PC-9 (cell line): ENCODE measurements at regions not wholly inside any gene's neighbourhood (a gene's known extent, or its start where the extent isn't known, plus 50 kb on each side); places are given as distances from the start of the nearest gene placed in this dataset.

Experiments used
- BruUV-seq: library from RNA; stranded (reverse); fragments of 400-500 nt; replicated peaks from 2 replicates; lab custom pipeline; 2021; lab: Mats Ljungman, UMichigan
- CTCF ChIA-PET: fragments of 300-600 bp; sonication (Branson Sonifier 250); formaldehyde crosslinking; loops from one replicate; lab custom pipeline; 2022; ENCODE audit warnings: antibody characterized with exemption; lab: Charles Lee
- POLR2A ChIA-PET: fragments of 300-600 bp; sonication (Branson Sonifier 250); formaldehyde crosslinking; loops from one replicate; lab custom pipeline; 2022; ENCODE audit warnings: antibody characterized with exemption; ENCODE audit not compliant: unreplicated experiment; lab: Charles Lee
- DNase-seq, 2 experiments: peaks; one replicate each; pipeline versions ENCODE4 v3.0.0 to v3.0.0-alpha.2; 2015 to 2022; ENCODE audit warnings: mixed read lengths in 1 of 2
- H2AFZ ChIP-seq: fragments of 200-600 bp; sonication (generic); 2 replicates; pipeline ENCODE4 v1.8.1; 2017; ENCODE audit warnings: antibody characterized with exemption
- H3F3A ChIP-seq: fragments of 200-600 bp; sonication (generic); 2 replicates; pipeline ENCODE4 v1.8.1; 2017; ENCODE audit warnings: antibody characterized with exemption, mild to moderate bottlenecking, low read depth; ENCODE audit not compliant: insufficient read depth
- H3K27ac ChIP-seq: fragments of 200-600 bp; sonication (generic); 2 replicates; pipeline ENCODE4 v1.6.1; 2016; ENCODE audit warnings: mixed run types
- H3K27me3 ChIP-seq: fragments of 200-600 bp; sonication (generic); 2 replicates; pipeline ENCODE4 v1.6.1; 2016; ENCODE audit warnings: low read depth, mixed run types; ENCODE audit not compliant: insufficient read depth
- H3K36me3 ChIP-seq: fragments of 200-600 bp; sonication (generic); 2 replicates; pipeline ENCODE4 v1.6.1; 2016; ENCODE audit warnings: low read depth, mixed run types
- H3K4me1 ChIP-seq: fragments of 200-600 bp; sonication (generic); replicated peaks from 2 replicates; pipeline ENCODE4 v1.6.1; 2016; ENCODE audit warnings: mixed run types; ENCODE audit not compliant: insufficient read depth
- H3K4me2 ChIP-seq: fragments of 200-600 bp; sonication (generic); 2 replicates; pipeline ENCODE4 v1.6.1; 2017; ENCODE audit warnings: mixed run types
- H3K4me3 ChIP-seq: fragments of 200-600 bp; sonication (generic); 2 replicates; pipeline ENCODE4 v1.6.1; 2016; ENCODE audit warnings: mixed run types
- H3K79me2 ChIP-seq: fragments of 200-600 bp; sonication (generic); 2 replicates; pipeline ENCODE4 v1.6.1; 2017; ENCODE audit warnings: low read depth, mixed run types
- H3K9me2 ChIP-seq: fragments of 200-600 bp; sonication (generic); 2 replicates; pipeline ENCODE4 v1.8.1; 2017; ENCODE audit warnings: mild to moderate bottlenecking; ENCODE audit not compliant: insufficient read depth
- H3K9me3 ChIP-seq: fragments of 200-600 bp; sonication (generic); 2 replicates; pipeline ENCODE4 v1.8.1; 2016; ENCODE audit warnings: low read depth; ENCODE audit not compliant: insufficient read depth
- H4K20me1 ChIP-seq: fragments of 200-600 bp; sonication (generic); 2 replicates; pipeline ENCODE4 v1.8.1; 2017; ENCODE audit not compliant: insufficient read depth
- CTCF ChIP-seq: fragments of 200-600 bp; sonication (generic); conservative IDR thresholded peaks from 2 replicates; pipeline ENCODE4 v1.6.1; 2017; ENCODE audit warnings: mixed run types, antibody characterized with exemption, mild to moderate bottlenecking, moderate library complexity
- EZH2 ChIP-seq: fragments of 200-600 bp; sonication (generic); IDR thresholded peaks from 2 replicates; pipeline ENCODE4 v1.8.0; 2017; ENCODE audit warnings: antibody characterized with exemption, low read depth
- intact Hi-C: fragments of 100-400 bp; cut with micrococcal nuclease; formaldehyde crosslinking; loops from one replicate; pipeline ENCODE4 v1.10.0; 2022; ENCODE audit not compliant: unreplicated experiment

GRCh38 chr2:172329416-172329773, 98.0 kb upstream of the ITGA6 start:
- Histone ChIP-seq H3K9me3 (no peaks in the 10 kb centered on the region), H3K9me2 (no peaks in the 10 kb centered on the region), H3K4me3 (no peak overlapping the region), H4K20me1 (no peaks in the 10 kb centered on the region), H3K27ac (no peak overlapping the region), H3K4me1 (0 out of 2 replicates have a peak, but pooled peaks cover 5% of the 10 kb centered on the region), H3K36me3 (no peaks in the 10 kb centered on the region), H3K4me2 (no peak overlapping the region), H3K79me2 (no peaks in the 10 kb centered on the region), H3F3A (0 out of 2 replicates have a peak, but pooled peaks cover 3% of the 10 kb centered on the region), H3K27me3 (no peaks in the 10 kb centered on the region), H2AFZ (no peak overlapping the region)
- ChIA-PET CTCF (no interaction called here), POLR2A (no interaction called here)
- intact Hi-C loops, result no loop called here
- BruUV-seq, result no TSS peak
- TF ChIP-seq CTCF (no peak), EZH2 (no peak)
- no peak for DNase-seq

- no TSS peak for BruUV-seq
- no peaks in the 10 kb centered on the region for H3K27me3 ChIP-seq
- ChIA-PET POLR2A (no interaction called here), CTCF (no interaction called here)
- no peak overlapping the region for H3K27ac ChIP-seq
- H3K36me3 ChIP-seq, result no peaks in the 10 kb centered on the region
- H3K4me1 ChIP-seq, result 0 out of 2 replicates have a peak, but pooled peaks cover 5% of the 10 kb centered on the region
- H3K79me2 ChIP-seq, result no peaks in the 10 kb centered on the region
- H3F3A ChIP-seq, result 0 out of 2 replicates have a peak, but pooled peaks cover 3% of the 10 kb centered on the region
- intact Hi-C loops, result no loop called here
- TF ChIP-seq EZH2 (no peak), CTCF (no peak)
- H3K4me3 ChIP-seq, result no peak overlapping the region
- H4K20me1 ChIP-seq, result no peaks in the 10 kb centered on the region
- no peak overlapping the region for H2AFZ ChIP-seq
- no peaks in the 10 kb centered on the region for H3K9me2 ChIP-seq
- DNase-seq, result no peak
- H3K4me2 ChIP-seq, result no peak overlapping the region
- no peaks in the 10 kb centered on the region for H3K9me3 ChIP-seq
Observed at GRCh38 chr2:172329774-172330671, 97.4 kb upstream of the ITGA6 start.

- Histone ChIP-seq H3K4me1 (no peaks in the 10 kb centered on the region), H2AFZ (no peak overlapping the region), H3K79me2 (no peaks in the 10 kb centered on the region), H3F3A (no peaks in the 10 kb centered on the region), H3K36me3 (no peaks in the 10 kb centered on the region), H4K20me1 (no peaks in the 10 kb centered on the region), H3K27me3 (no peaks in the 10 kb centered on the region), H3K4me2 (no peak overlapping the region), H3K9me3 (no peaks in the 10 kb centered on the region), H3K27ac (no peak overlapping the region), H3K9me2 (no peaks in the 10 kb centered on the region), H3K4me3 (no peak overlapping the region)
- ChIA-PET CTCF (no interaction called here), POLR2A (no interaction called here)
- TF ChIP-seq EZH2 (no peak), CTCF (no peak)
- intact Hi-C loops, result no loop called here
- DNase-seq, result no peak
- BruUV-seq, result no TSS peak
Observed at GRCh38 chr2:172332507-172332906, 94.9 kb upstream of the ITGA6 start.
